Smooth muscle cell (in vitro differentiated cells): ENCODE measurements at regions not wholly inside any gene's neighbourhood (a gene's known extent, or its start where the extent isn't known, plus 50 kb on each side); places are given as distances from the start of the nearest gene placed in this dataset.

Experiments used
- DNase-seq: peaks from one replicate; lab custom pipeline; 2025; ENCODE audit not compliant: unreplicated experiment; lab: John Stamatoyannopoulos, UW
- H2AFZ ChIP-seq: fragments of 200-600 bp; sonication (generic); 2 replicates; pipeline ENCODE4 v1.6.0; 2016; ENCODE audit warnings: antibody characterized with exemption, low read depth, mild to moderate bottlenecking
- H3F3A ChIP-seq: fragments of 200-600 bp; sonication (generic); 2 replicates; pipeline ENCODE4 v1.6.0; 2017; ENCODE audit warnings: antibody characterized with exemption, low read depth
- H3K27ac ChIP-seq: fragments of 200-600 bp; sonication (generic); 2 replicates; pipeline ENCODE4 v1.5.1; 2016; ENCODE audit warnings: low read depth, mild to moderate bottlenecking
- H3K27me3 ChIP-seq: fragments of 200-600 bp; sonication (generic); 2 replicates; pipeline ENCODE4 v1.6.1; 2016; ENCODE audit warnings: low read depth, mild to moderate bottlenecking
- H3K36me3 ChIP-seq: fragments of 200-600 bp; sonication (generic); 2 replicates; pipeline ENCODE4 v1.5.1; 2016; ENCODE audit warnings: low read depth
- H3K4me1 ChIP-seq: fragments of 200-600 bp; sonication (generic); 2 replicates; pipeline ENCODE4 v1.5.1; 2016; ENCODE audit warnings: low read depth
- H3K4me2 ChIP-seq: fragments of 200-600 bp; sonication (generic); 2 replicates; pipeline ENCODE4 v1.6.0; 2016; ENCODE audit warnings: mild to moderate bottlenecking
- H3K4me3 ChIP-seq: fragments of 200-600 bp; sonication (generic); 2 replicates; pipeline ENCODE4 v1.5.1; 2016; ENCODE audit warnings: mild to moderate bottlenecking
- H3K79me2 ChIP-seq: fragments of 200-600 bp; sonication (generic); 2 replicates; pipeline ENCODE4 v1.6.0; 2016; ENCODE audit warnings: low read depth, mild to moderate bottlenecking
- H3K9ac ChIP-seq: fragments of 200-600 bp; sonication (generic); 2 replicates; pipeline ENCODE4 v1.6.0; 2016; ENCODE audit warnings: low read depth
- H3K9me3 ChIP-seq: fragments of 200-600 bp; sonication (generic); replicated peaks from 2 replicates; pipeline ENCODE4 v1.5.1; 2016; ENCODE audit warnings: low read depth
- H4K20me1 ChIP-seq: fragments of 200-600 bp; sonication (generic); 2 replicates; pipeline ENCODE4 v1.6.0; 2016; ENCODE audit warnings: low read depth
- WGBS: methylation state at CpG from one replicate; pipeline ENCODE4 v1.1.7; 2016; ENCODE audit warnings: low lambda C conversion rate; 5-methylcytosine and 5-hydroxymethylcytosine counted together
- TF ChIP-seq, protein P1 (sequence below): fragments of 200-600 bp; sonication (generic); IDR thresholded peaks from 2 replicates; pipeline ENCODE4 v1.5.1; 2017; ENCODE audit warnings: borderline replicate concordance, mild to moderate bottlenecking, antibody characterized with exemption; ENCODE audit not compliant: insufficient read depth, poor library complexity, severe bottlenecking

DNA sequence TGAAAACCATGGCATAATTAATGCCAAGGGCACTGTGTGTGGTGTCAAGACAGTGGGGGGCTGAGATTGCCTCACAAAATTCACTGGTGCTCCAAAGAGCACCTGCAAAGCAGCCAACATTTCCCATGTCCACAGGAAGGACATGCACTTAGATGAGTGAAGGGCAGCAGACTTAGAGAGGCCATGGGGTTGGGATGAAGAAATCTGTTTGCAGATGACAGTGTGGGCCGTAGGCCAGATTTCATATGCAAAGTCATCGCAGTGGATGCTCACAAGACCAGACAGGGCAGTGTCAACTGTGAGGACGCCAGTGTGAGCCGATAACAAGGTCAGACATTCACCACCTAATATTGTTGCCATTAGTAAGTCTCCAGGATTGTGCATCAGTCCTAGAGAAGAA lies 773.4 kb downstream of the EFNB2 start:
- 92% methylated on average over 4 of the region's 4 CpGs for WGBS
- Histone ChIP-seq H3K4me2 (no peak overlapping the region), H3K79me2 (no peaks in the 10 kb centered on the region)

GRCh38 chr13:105758918-105759860 lies 776.3 kb downstream of the EFNB2 start:
- no peak overlapping the region for H3K9ac ChIP-seq
- no peaks in the 10 kb centered on the region for H4K20me1 ChIP-seq
- no peak overlapping the region for H3K27ac ChIP-seq
- no peak overlapping the region for H2AFZ ChIP-seq
- H3K4me3 ChIP-seq = no peak overlapping the region
- TF ChIP-seq, protein P1, sequence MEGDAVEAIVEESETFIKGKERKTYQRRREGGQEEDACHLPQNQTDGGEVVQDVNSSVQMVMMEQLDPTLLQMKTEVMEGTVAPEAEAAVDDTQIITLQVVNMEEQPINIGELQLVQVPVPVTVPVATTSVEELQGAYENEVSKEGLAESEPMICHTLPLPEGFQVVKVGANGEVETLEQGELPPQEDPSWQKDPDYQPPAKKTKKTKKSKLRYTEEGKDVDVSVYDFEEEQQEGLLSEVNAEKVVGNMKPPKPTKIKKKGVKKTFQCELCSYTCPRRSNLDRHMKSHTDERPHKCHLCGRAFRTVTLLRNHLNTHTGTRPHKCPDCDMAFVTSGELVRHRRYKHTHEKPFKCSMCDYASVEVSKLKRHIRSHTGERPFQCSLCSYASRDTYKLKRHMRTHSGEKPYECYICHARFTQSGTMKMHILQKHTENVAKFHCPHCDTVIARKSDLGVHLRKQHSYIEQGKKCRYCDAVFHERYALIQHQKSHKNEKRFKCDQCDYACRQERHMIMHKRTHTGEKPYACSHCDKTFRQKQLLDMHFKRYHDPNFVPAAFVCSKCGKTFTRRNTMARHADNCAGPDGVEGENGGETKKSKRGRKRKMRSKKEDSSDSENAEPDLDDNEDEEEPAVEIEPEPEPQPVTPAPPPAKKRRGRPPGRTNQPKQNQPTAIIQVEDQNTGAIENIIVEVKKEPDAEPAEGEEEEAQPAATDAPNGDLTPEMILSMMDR = no peak
- DNase-seq = no peak
- H3K27me3 ChIP-seq = no peaks in the 10 kb centered on the region
- WGBS = 92% methylated on average over 6 of the region's 6 CpGs
- no peak overlapping the region for H3K4me2 ChIP-seq
- H3K4me1 ChIP-seq = no peaks in the 10 kb centered on the region
- H3F3A ChIP-seq = no peaks in the 10 kb centered on the region
- no peaks in the 10 kb centered on the region for H3K36me3 ChIP-seq
- H3K9me3 ChIP-seq = no peaks in the 10 kb centered on the region
- no peaks in the 10 kb centered on the region for H3K79me2 ChIP-seq

More for the DNA sequence above, 773.4 kb downstream of the EFNB2 start:
- Histone ChIP-seq H3K4me1 (no peaks in the 10 kb centered on the region), H2AFZ (no peak overlapping the region), H3F3A (no peaks in the 10 kb centered on the region), H3K27me3 (no peaks in the 10 kb centered on the region), H3K36me3 (no peaks in the 10 kb centered on the region), H3K9me3 (no peaks in the 10 kb centered on the region), H3K27ac (no peak overlapping the region), H4K20me1 (no peaks in the 10 kb centered on the region), H3K9ac (no peak overlapping the region), H3K4me3 (no peak overlapping the region)
- no peak for DNase-seq
- TF ChIP-seq, protein P1 = no peak

GRCh38 chr13:105740739-105741138 lies 794.7 kb downstream of the EFNB2 start:
- H3K79me2 ChIP-seq = no peaks in the 10 kb centered on the region
- no peak overlapping the region for H3K4me3 ChIP-seq
- no peaks in the 10 kb centered on the region for H3K4me1 ChIP-seq
- no peaks in the 10 kb centered on the region for H4K20me1 ChIP-seq
- H2AFZ ChIP-seq = no peak overlapping the region
- no peaks in the 10 kb centered on the region for H3K9me3 ChIP-seq
- H3K9ac ChIP-seq = no peak overlapping the region
- no peaks in the 10 kb centered on the region for H3F3A ChIP-seq
- H3K27me3 ChIP-seq = no peaks in the 10 kb centered on the region
- no peak for DNase-seq
- TF ChIP-seq, protein P1 = no peak
- H3K36me3 ChIP-seq = no peaks in the 10 kb centered on the region
- H3K4me2 ChIP-seq = no peak overlapping the region
- 62% methylated on average over 6 of the region's 6 CpGs for WGBS
- H3K27ac ChIP-seq = no peak overlapping the region

GRCh38 chr13:105737688-105738087 lies 797.8 kb downstream of the EFNB2 start:
- H3K9ac ChIP-seq = no peak overlapping the region
- no peaks in the 10 kb centered on the region for H4K20me1 ChIP-seq
- no peaks in the 10 kb centered on the region for H3K27me3 ChIP-seq
- H3K4me2 ChIP-seq = no peak overlapping the region
- no peak overlapping the region for H3K4me3 ChIP-seq
- no peak overlapping the region for H2AFZ ChIP-seq
- no peaks in the 10 kb centered on the region for H3K9me3 ChIP-seq
- H3K79me2 ChIP-seq = no peaks in the 10 kb centered on the region
- H3K4me1 ChIP-seq = no peaks in the 10 kb centered on the region
- whole genome bisulfite sequencing = 93% methylated on average over 1 of the region's 1 CpG
- no peaks in the 10 kb centered on the region for H3K36me3 ChIP-seq
- TF ChIP-seq, protein P1 = no peak
- no peak for DNase-seq
- H3F3A ChIP-seq = no peaks in the 10 kb centered on the region
- no peak overlapping the region for H3K27ac ChIP-seq
